ENCODE measurements at regions not wholly inside any gene's neighbourhood (a gene's known extent, or its start where the extent isn't known, plus 50 kb on each side); places are given as distances from the start of the nearest gene placed in this dataset.

GRCh38 chr3:21859124-21860081, 108.4 kb upstream of the ZNF385D start:
- TF ChIP-seq, protein P1, sequence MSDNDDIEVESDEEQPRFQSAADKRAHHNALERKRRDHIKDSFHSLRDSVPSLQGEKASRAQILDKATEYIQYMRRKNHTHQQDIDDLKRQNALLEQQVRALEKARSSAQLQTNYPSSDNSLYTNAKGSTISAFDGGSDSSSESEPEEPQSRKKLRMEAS (IDR thresholded peaks at IDR 0.05; ENCODE audit: low read depth): no peak
- TF ChIP-seq CTCF (IDR thresholded peaks at IDR 0.05): no peak
- no peak for TF ChIP-seq GATA2 (CRISPR knock-in tag; IDR thresholded peaks at IDR 0.05)
- TF ChIP-seq MXI1 (IDR thresholded peaks at IDR 0.05; ENCODE audit: low read depth, low read length): no peak
- TF ChIP-seq TCF12 (IDR thresholded peaks at IDR 0.05): no peak
- TF ChIP-seq USF2 (IDR thresholded peaks at IDR 0.05; ENCODE audit: borderline replicate concordance, low read depth, low read length): no peak

All from SK-N-SH (cell line).